HepG2 (cell line): ENCODE measurements at regions not wholly inside any gene's neighbourhood (a gene's known extent, or its start where the extent isn't known, plus 50 kb on each side); places are given as distances from the start of the nearest gene placed in this dataset.

ENCODE experiments used
- ATAC-seq: fragments of 200-7000 bp; cut with Tn5 transposase; 3 replicates; pipeline ENCODE4 v1.9.1; 2020; ENCODE audit warnings: mild to moderate bottlenecking, moderate library complexity
- BruUV-seq: library from RNA; stranded (reverse); fragments of 400-500 nt; replicated peaks from 2 replicates; lab custom pipeline; 2021; lab: Mats Ljungman, UMichigan
- CTCF ChIA-PET: fragments of 300-600 bp; formaldehyde crosslinking; extraction: SDS; loops from one replicate; lab custom pipeline; 2021; ENCODE audit warnings: low total read pairs, inconsistent platforms, low intra/inter-chr PET ratio; lab: Yijun Ruan, JAX
- POLR2A ChIA-PET: fragments of 350-600 bp; sonication (Branson Sonifier 250); formaldehyde crosslinking; loops from one replicate; lab custom pipeline; 2020; ENCODE audit warnings: antibody characterized with exemption, inconsistent platforms; lab: Yijun Ruan, JAX
- DNase-seq: peaks from one replicate; pipeline ENCODE4 v3.0.0-alpha.2; 2015; ENCODE audit warnings: low spot score
- FAIRE-seq: peaks from 3 replicates; lab custom pipeline; 2011; peaks lifted over from hg19 to GRCh38; lab: Jason Lieb, UNC
- H2AFZ ChIP-seq: one replicate; pipeline ENCODE4 v1.6.1; 2011; ENCODE audit warnings: low read length, inconsistent platforms
- H3K27ac ChIP-seq: fragments of 300-600 bp; 3 replicates; pipeline ENCODE4 v1.8.0; 2011; ENCODE audit warnings: mixed run types, mild to moderate bottlenecking, mixed read lengths, low read length, inconsistent platforms; ENCODE audit not compliant: insufficient read depth; ENCODE audit errors: extremely low read length
- H3K27me3 ChIP-seq, 2 experiments: fragments of 200-600 bp in 1 of 2; 2 replicates in 1 of 2; 3 replicates in 1 of 2; pipeline versions ENCODE4 v1.6.0 to v1.8.0; 2011; ENCODE audit warnings: low read length in 2 of 2, mild to moderate bottlenecking in 2 of 2, moderate library complexity in 2 of 2, inconsistent platforms in 1 of 2; ENCODE audit not compliant: insufficient read depth in 2 of 2, control insufficient read depth in 1 of 2
- H3K36me3 ChIP-seq, 2 experiments: fragments of 200-600 bp in 1 of 2; replicated peaks in 1 of 2; 2 replicates in 1 of 2; 3 replicates in 1 of 2; pipeline versions ENCODE4 v1.5.1 to v1.8.0; 2011; ENCODE audit warnings: low read length in 2 of 2, inconsistent platforms in 1 of 2; ENCODE audit not compliant: insufficient read depth in 2 of 2, control insufficient read depth in 1 of 2
- H3K4me1 ChIP-seq: 2 replicates; pipeline ENCODE4 v1.5.1; 2012; ENCODE audit warnings: low read length, inconsistent platforms; ENCODE audit not compliant: insufficient read depth
- H3K4me2 ChIP-seq: 2 replicates; pipeline ENCODE4 v1.6.0; 2011; ENCODE audit warnings: low read depth, low read length, inconsistent platforms
- H3K4me3 ChIP-seq, 3 experiments: fragments of 200-600 bp in 1 of 3; sonication (generic), shearing (Covaris generic) in 1 of 3; replicated peaks in 1 of 3; 2 replicates each; pipeline ENCODE4 v1.5.1; 2011 to 2016; ENCODE audit warnings: low read length in 3 of 3, inconsistent platforms in 2 of 3, low read depth in 2 of 3, mild to moderate bottlenecking in 2 of 3, control low read depth in 1 of 3, mixed read lengths in 1 of 3; ENCODE audit not compliant: insufficient read depth in 1 of 3
- H3K79me2 ChIP-seq: one replicate; pipeline ENCODE4 v1.6.1; 2011; ENCODE audit warnings: low read length, inconsistent platforms; ENCODE audit not compliant: insufficient read depth
- H3K9ac ChIP-seq: 2 replicates; pipeline ENCODE4 v1.6.0; 2011; ENCODE audit warnings: mild to moderate bottlenecking, low read depth, low read length, inconsistent platforms; ENCODE audit not compliant: insufficient read depth
- H3K9me3 ChIP-seq: 2 replicates; pipeline ENCODE4 v1.5.1; 2012; ENCODE audit warnings: mild to moderate bottlenecking, low read length
- H4K20me1 ChIP-seq: 2 replicates; pipeline ENCODE4 v1.6.0; 2011; ENCODE audit warnings: inconsistent platforms, mild to moderate bottlenecking, low read length, moderate library complexity; ENCODE audit not compliant: insufficient read depth
- GTF3A ChIP-seq: sonication (generic); formaldehyde crosslinking; conservative IDR thresholded peaks from 2 replicates; pipeline ENCODE4 v1.4.0; 2020; ENCODE audit warnings: mild to moderate bottlenecking, missing genetic modification reagents
- KLF6 ChIP-seq: IDR thresholded peaks from 2 replicates; pipeline ENCODE4 v1.8.0; 2016; ENCODE audit warnings: missing biosample characterization, missing genetic modification reagents
- MBNL3 ChIP-seq: fragments of 250-450 bp; sonication (Bioruptor Pico); conservative IDR thresholded peaks from 2 replicates; pipeline ENCODE4 v1.8.0; 2022; ENCODE audit warnings: mild to moderate bottlenecking, inconsistent platforms
- PHF5A ChIP-seq: IDR thresholded peaks from one replicate; pipeline ENCODE4 v1.6.1; 2018; ENCODE audit warnings: low read depth, missing genetic modification reagents; ENCODE audit not compliant: unreplicated experiment
- SETDB1 ChIP-seq: sonication (generic); formaldehyde crosslinking; IDR thresholded peaks from 2 replicates; pipeline ENCODE4 v1.5.1; 2020; ENCODE audit warnings: missing genetic modification reagents, mild to moderate bottlenecking, borderline replicate concordance
- ZNF788 ChIP-seq: sonication (generic); formaldehyde crosslinking; IDR thresholded peaks from 2 replicates; pipeline ENCODE4 v1.5.0; 2020; ENCODE audit warnings: mild to moderate bottlenecking, missing genetic modification reagents, borderline replicate concordance
- in situ Hi-C: cut with HindIII; loops from 2 replicates; pipeline ENCODE4 v1.10.0; 2017; ENCODE audit warnings: low pct_unique_long_range_greater_than_20kb; ENCODE audit not compliant: extremely low pct_ligation_motif_present
- intact Hi-C: fragments of 100-400 bp; cut with micrococcal nuclease; formaldehyde crosslinking; loops from one replicate; pipeline ENCODE4 v1.10.0; 2022; ENCODE audit not compliant: unreplicated experiment
- TF ChIP-seq, protein P1 (sequence below): IDR thresholded peaks from 2 replicates; pipeline ENCODE4 v1.6.1; 2016; ENCODE audit warnings: low read depth
- TF ChIP-seq, protein P2 (sequence below): sonication (generic); formaldehyde crosslinking; IDR thresholded peaks from 2 replicates; pipeline ENCODE4 v1.9.0; 2021; ENCODE audit warnings: missing genetic modification reagents, mild to moderate bottlenecking, borderline replicate concordance
- TF ChIP-seq, protein P3 (sequence below): sonication (generic); formaldehyde crosslinking; IDR thresholded peaks from 2 replicates; pipeline ENCODE4 v1.4.0; 2020; ENCODE audit warnings: mild to moderate bottlenecking, missing genetic modification reagents

DNA sequence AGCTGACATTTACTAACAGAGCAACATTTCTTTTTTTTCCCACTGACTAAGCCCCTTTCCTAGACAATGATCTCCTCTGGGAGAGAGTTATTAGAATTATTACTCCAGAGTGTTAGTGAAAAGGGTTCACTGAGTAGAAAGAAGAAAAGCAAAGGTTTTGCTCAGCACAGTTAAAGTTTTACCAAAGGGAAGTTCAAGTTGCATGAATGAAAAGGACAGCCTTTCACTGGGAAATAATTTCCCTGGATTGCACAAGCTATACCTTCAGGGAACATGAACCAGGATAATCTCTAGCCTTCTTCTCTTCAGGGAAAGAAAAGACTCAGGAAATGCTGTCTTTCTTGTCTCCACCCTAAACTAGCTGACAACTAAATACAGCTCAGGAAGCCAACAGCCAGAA, 71.4 kb upstream of the ESRRG start:
- Histone ChIP-seq H4K20me1 (no peaks in the 10 kb centered on the region), H3K9ac (no peak overlapping the region), H3K79me2 (no peaks in the 10 kb centered on the region), H3K36me3 (no peaks in the 10 kb centered on the region), H3K4me2 (no peak overlapping the region), H3K9me3 (no peaks in the 10 kb centered on the region), H3K4me3 (no peak overlapping the region), H3K27ac (no peak overlapping the region), H3K4me1 (no peaks in the 10 kb centered on the region), H3K27me3 (no peaks in the 10 kb centered on the region), H2AFZ (no peak overlapping the region)
- no peak for DNase-seq
- intact Hi-C loops (no loop called here), in situ Hi-C loops (no loop called here)
- CTCF ChIA-PET = no interaction called here
- TF ChIP-seq SETDB1 (CRISPR knock-in tag) (no peak), GTF3A (CRISPR knock-in tag) (no peak), PHF5A (CRISPR knock-in tag) (no peak), KLF6 (CRISPR knock-in tag) (no peak), ZNF788 (no peak), MBNL3 (CRISPR knock-in tag) (no peak)
- TF ChIP-seq, protein P1, sequence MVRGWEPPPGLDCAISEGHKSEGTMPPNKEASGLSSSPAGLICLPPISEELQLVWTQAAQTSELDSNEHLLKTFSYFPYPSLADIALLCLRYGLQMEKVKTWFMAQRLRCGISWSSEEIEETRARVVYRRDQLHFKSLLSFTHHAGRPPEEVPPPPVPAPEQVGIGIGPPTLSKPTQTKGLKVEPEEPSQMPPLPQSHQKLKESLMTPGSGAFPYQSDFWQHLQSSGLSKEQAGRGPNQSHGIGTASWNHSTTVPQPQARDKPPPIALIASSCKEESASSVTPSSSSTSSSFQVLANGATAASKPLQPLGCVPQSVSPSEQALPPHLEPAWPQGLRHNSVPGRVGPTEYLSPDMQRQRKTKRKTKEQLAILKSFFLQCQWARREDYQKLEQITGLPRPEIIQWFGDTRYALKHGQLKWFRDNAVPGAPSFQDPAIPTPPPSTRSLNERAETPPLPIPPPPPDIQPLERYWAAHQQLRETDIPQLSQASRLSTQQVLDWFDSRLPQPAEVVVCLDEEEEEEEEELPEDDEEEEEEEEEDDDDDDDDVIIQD = no peak
- TF ChIP-seq, protein P2, sequence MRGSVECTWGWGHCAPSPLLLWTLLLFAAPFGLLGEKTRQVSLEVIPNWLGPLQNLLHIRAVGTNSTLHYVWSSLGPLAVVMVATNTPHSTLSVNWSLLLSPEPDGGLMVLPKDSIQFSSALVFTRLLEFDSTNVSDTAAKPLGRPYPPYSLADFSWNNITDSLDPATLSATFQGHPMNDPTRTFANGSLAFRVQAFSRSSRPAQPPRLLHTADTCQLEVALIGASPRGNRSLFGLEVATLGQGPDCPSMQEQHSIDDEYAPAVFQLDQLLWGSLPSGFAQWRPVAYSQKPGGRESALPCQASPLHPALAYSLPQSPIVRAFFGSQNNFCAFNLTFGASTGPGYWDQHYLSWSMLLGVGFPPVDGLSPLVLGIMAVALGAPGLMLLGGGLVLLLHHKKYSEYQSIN = no peak
- TF ChIP-seq, protein P3, sequence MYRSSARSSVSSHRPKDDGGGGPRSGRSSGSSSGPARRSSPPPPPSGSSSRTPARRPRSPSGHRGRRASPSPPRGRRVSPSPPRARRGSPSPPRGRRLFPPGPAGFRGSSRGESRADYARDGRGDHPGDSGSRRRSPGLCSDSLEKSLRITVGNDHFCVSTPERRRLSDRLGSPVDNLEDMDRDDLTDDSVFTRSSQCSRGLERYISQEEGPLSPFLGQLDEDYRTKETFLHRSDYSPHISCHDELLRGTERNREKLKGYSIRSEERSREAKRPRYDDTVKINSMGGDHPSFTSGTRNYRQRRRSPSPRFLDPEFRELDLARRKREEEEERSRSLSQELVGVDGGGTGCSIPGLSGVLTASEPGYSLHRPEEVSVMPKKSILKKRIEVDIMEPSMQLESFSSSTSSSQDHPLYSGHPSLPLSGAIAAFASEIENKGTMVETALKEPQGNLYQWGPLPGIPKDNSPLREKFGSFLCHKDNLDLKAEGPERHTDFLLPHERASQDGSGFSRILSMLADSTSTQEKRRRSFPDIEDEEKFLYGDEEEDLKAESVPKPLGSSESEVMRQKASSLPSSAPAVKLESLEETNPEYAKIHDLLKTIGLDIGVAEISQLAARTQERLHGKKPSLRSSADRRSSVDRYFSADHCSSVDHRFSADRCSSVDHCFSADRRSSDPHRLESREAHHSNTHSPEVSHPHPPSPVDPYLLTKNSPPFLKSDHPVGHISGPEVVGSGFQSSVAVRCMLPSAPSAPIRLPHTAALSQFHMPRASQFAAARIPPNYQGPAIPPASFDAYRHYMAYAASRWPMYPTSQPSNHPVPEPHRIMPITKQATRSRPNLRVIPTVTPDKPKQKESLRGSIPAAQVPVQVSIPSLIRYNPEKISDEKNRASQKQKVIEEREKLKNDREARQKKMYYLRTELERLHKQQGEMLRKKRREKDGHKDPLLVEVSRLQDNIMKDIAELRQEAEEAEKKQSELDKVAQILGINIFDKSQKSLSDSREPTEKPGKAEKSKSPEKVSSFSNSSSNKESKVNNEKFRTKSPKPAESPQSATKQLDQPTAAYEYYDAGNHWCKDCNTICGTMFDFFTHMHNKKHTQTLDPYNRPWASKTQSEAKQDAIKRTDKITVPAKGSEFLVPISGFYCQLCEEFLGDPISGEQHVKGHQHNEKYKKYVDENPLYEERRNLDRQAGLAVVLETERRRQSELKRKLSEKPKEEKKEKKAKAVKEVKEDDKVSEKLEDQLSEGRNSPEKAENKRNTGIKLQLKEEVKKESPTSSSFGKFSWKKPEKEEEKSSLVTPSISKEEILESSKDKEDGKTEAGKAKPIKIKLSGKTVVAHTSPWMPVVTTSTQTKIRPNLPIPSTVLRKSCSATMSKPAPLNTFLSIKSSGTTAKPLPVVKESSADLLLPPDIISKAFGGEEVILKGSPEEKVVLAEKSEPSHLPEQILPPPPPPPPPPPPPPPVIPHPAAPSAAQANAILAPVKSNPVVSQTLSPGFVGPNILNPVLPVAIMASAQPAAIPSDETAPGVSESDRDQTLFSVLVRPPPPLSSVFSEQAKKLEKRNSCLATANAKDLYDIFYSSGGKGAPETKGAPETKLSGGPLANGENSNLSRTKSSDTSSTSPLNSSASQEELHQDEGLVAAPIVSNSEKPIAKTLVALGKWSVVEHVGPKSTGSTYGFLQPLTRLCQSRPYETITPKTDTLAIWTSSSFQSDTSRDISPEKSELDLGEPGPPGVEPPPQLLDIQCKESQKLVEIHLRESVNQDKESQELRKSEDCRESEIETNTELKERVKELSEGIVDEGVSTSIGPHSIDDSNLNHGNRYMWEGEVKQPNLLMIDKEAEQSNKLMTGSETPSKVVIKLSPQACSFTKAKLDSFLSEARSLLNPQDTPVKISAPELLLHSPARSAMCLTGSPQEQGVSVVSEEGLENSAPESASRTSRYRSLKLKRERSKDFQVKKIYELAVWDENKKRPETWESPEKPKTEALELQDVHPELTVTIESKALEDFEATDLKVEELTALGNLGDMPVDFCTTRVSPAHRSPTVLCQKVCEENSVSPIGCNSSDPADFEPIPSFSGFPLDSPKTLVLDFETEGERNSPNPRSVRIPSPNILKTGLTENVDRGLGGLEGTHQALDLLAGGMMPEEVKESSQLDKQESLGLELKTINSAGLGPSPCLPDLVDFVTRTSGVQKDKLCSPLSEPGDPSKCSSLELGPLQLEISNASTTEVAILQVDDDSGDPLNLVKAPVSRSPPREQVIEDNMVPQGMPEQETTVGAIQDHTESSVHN (CRISPR knock-in tag) = no peak
- POLR2A ChIA-PET = no interaction called here
- no peak for ATAC-seq
- BruUV-seq = no TSS peak
- no peak for FAIRE-seq
